ENCODE measurements at regions not wholly inside any gene's neighbourhood (a gene's known extent, or its start where the extent isn't known, plus 50 kb on each side); places are given as distances from the start of the nearest gene placed in this dataset.
"Not testable (repeated sequence)": the region's sequence is repeated elsewhere in the genome, so short reads cannot be mapped to it uniquely, and the experiment has no call there.

GRCh38 chr13:78060966-78061365, 142.3 kb upstream of the EDNRB start:
- DNase-seq, result no peak

DNA sequence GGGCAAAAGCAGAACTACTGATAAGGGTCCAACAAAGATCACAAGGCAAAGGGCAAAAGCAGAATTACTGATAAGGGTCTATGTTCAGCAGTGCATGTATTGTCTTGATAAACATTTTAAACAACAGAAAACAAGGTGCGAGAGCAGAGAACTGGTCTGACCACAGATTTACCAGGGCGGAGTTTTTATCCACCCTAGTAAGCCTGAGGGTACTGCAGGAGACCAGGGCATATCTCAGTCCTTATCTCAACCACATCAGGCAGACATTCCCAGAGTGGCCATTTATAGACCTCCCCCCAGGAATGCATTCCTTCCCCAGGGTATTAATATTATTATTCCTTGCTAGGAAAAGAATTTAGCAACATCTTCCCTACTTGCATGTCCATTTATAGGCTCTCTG, 138.2 kb upstream of the EDNRB start:
- not testable (repeated sequence) for DNase-seq

- no peak for DNase-seq
Measured at GRCh38 chr13:78054157-78054556, 135.5 kb upstream of the EDNRB start.

DNA sequence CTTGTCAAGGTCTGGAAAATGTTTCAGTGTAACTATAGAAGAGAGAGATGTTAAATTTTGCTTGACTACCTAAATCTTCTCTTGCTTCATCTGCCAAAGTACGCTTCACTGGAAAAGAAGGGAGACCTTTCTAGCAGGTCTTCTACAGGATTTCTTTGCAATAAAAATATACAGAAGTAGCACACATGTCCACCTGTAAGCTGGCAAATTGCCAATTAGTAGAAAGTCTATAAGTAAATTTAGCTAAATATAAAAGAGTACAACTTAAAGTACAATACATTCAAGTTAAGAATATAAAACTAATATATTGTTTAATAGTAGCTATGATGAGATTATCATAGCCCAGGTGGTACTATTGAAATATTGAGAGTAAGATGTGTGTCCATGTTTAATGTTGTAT, 128.5 kb upstream of the EDNRB start:
- no peak for DNase-seq

- no peak for DNase-seq
Measured at GRCh38 chr13:78046331-78046730, 127.7 kb upstream of the EDNRB start.

DNA sequence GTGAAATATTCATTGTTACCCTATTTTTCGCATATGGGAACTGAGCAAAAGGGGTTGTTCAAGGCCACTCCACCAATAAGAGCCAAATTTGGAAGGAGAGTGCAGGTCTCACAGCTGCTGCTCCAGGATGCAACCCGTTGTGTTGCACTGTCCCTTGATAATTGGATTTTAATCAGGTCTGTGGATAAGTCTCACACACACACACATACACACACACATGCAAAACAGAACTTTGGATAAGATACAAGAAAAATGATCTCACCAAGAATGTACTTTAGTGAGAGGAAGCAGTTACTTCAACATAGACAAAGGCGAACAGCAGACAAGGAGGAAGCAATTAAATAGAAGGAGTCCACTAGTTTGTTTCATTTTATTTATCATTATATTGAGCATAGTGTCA, 127.3 kb upstream of the EDNRB start:
- DNase-seq, result no peak

GRCh38 chr13:78041366-78041765, 122.7 kb upstream of the EDNRB start:
- DNase-seq, result not testable (repeated sequence)

DNA sequence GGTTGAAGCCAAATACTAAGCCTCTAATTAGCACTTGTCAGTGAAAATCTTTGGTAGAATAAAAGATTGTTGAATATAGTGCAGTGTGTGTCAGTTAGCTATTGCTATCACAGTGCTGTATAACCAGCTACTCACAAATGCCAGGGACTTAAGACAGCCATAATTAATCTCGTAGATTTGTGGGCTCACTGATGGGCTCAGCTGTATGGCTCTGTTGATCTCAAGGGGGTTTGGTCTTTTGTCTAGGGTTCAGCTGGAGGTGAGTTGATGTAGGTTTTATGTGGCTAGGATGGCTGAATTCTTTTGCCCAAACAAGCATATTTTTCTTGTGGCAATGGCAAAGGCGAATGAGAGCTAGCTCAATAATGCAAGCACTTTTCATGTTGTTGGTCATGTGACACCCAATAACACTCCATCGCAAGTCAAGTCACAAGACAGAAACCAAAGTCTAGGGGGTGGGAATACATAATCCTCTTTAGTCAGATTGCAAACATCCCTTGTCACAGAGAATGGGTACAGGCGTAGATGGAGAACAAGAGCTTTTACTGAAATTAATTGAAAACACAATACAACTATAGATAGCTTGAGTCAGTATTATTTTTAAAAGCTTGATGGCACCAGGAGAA, 121.7 kb upstream of the EDNRB start:
- no peak for DNase-seq

DNA sequence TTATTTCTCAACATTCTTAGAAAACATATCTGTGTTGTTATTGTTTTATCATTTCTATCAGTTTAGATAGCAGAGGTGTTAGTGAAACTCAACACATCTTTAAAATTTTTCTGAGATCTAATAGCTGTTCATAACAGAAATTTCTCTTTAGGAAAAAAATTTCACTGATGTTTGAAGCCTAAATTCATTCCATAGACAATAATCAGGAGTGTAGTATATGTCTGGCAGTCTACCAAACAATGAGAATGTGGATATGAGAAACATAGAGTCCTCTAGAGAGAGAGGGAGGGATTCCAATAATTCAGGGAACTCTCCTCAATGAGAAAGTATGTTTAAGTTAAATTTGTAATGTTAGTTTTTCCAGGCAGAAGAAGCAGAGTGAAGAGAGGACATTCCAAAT, 118.2 kb upstream of the EDNRB start:
- DNase-seq, result no peak

DNA sequence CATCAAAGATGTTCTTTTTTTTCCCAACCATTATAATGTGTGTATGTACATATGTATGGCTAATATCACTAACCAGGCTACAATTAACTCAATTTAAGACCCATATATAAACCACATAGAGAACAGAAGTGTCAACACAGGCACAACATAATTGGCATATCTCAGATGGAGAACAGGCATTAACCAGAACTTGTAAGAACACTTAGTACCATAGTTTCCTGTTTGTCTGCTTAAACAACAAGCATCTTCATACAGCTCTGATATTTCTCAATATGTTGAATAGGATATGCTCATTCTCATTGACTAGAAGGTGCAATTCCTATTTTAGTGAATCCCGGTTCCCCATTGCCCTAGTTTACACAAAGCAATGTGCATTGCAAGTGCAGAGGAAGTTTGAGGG, 116.9 kb upstream of the EDNRB start:
- DNase-seq, result no peak

DNA sequence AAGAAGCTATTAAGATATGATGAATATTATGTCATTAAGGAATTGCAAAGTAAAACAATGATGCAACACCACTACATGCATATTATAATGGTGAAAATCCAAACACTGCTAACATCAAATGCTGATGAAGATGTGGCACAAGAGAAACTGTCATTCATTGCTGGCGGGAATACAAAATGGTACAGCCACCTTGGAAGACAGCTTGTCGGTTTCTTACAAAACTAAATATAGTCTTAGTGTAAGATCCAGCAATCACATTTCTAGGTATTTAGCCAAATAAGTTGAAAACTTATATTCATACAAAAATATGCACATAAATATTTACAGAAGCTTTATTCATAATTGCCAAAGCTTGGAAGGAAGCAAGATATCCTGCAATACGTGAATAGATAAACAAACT, 114.9 kb upstream of the EDNRB start:
- no peak for DNase-seq

DNA sequence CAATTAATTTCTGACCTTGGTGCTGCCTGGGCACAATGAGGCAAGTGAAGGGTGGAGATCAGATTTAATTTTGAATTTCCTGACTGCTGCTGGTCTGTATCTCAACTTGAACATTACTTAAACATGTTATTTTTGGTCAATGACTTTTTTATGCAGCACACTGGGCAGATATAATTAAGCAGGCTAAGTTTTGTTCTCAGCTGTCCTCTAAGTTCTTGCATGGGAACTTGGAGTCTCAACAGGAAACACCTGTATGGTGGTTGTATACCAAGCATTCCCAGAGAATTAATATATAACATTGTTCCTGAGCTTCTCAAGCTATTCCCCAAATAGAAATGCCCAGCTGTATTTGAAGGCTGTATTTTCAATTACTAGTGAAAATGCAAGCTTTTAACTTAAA, 113.5 kb upstream of the EDNRB start:
- DNase-seq, result no peak

- DNase-seq, result no peak
Measured at GRCh38 chr13:78030341-78030896, 111.8 kb upstream of the EDNRB start.

- no peak for DNase-seq
Measured at GRCh38 chr13:78029901-78030300, 111.3 kb upstream of the EDNRB start.

DNA sequence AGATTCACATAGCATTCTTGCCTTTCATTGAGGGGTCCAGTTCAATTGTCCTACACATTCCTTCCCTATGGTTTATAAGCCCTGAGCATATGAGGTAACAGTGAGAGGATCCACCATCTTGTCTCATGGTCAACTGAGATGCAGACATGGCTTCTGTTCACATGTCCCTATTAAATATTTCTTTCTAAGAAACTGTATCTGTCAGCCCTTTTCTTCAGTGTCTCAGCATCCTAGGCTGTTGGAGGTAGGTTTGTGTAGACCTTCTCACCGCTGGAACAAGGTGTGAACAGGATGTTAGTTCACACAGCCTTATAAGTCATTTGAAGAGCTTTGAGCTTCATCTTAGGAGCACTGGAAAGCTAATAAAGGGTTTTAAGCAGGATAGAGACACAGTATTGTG, 110.3 kb upstream of the EDNRB start:
- DNase-seq, result no peak

DNA sequence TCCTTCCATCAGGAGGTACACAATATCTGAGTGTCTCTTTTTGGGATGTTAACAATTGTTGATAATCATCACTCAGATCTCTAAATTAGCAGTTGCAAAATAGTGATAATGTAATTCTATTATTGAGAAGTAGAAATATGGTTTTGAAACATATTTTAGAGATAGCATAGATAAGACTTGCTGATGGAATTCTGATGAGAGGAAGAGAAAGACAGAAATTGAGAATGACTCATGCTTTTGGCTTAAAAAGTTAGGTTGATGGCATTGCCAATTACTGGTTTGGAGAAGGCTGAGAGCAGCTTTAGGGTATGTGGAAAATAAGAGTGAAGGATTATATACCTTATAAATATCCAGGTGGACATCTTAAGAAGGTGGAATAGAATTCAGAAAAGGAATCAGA, 106.4 kb upstream of the EDNRB start:
- no peak for DNase-seq

DNA sequence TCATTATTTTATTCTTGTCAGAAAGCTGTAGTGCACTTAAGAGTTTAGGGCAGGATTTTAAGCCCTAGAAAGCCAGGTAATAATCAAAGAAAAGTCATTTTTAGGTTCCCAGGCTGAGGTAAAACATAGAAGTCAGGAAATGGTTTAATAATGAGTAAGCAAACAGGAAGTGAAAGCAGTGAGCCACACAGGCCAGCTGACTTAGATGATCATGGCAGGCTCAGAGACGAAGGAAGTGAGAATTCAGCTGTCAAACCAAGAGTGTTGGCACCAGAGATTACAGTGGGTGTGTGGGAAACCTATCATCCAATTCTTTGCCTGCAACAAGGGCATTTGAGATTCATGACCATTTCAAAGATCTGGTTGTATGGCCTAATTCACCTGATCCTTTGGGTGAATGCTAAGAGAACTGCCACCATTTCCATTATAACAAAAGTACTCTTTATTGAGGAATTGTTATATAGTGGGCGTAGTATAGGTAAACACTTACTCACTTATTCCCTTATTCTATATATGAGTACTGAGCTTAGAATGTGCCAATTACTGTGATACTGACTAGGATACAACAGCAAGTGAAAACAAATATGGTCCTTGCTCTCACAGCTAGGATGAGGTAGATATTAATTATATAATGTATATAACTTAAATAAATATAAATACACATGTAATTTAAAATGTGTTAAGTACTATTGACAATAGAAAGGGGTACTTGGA, 103.7 kb upstream of the EDNRB start:
- DNase-seq, result no peak

- no peak for DNase-seq
Measured at GRCh38 chr13:78020861-78021260, 102.2 kb upstream of the EDNRB start.

DNA sequence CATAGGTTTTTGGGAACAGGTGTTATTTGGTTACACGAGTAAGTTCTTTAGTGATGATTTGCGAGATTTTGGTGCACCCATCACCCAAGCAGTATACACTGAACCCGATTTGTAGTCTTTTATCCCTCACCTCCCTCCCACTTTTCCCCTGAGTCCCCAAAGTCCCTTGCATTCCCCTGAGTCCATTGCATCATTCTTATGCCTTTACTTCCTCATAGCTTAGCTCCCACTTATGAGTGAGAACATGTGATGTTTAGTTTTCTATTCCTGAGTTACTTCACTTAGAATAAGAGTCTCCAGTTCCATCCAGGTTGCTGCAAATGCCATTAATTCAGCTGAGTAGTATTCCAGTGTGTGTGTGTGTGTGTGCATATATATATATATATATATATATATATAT, 97.2 kb upstream of the EDNRB start:
- DNase-seq, result no peak

GRCh38 chr13:78012046-78012445, 93.4 kb upstream of the EDNRB start:
- DNase-seq, result no peak

DNA sequence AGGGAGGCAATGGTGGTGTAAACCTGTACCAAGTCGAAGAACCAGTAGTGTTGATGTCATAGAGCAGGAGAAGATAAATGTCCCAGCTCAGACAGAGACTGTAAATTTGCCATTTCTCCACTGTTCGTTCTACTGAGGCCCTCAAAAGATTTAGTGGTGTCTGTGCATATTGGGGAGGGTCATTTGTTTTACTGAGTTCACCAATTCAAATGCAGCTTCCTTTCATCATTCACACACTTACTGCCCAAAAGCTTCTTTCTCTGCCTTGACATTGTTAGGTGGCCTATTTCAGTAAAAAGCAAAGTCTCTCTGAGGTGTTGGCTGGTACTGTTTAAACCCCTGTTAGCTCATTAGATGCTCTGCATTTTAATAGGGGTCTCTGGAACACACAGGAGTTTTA, 86.2 kb upstream of the EDNRB start:
- DNase-seq, result no peak

DNA sequence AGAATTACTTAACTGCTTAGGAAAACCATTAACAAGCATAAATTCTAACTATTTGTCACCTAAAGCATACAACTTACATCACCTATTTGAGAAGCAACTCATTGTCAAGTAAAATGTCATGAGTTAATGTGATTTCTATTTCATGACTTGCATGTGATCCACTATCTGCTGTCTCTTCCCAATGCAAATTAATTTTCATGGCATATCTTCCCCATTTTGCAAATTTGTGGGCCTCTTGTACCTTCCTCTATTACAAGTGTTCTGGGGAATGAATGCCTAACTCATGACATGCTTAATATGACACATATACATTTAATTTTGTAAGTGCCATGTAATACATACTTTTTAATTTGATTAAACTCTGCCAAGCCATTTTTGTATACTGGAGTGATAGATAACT, 81.1 kb upstream of the EDNRB start:
- no peak for DNase-seq

- no peak for DNase-seq
Measured at GRCh38 chr13:77994166-77994565, 75.5 kb upstream of the EDNRB start.

DNA sequence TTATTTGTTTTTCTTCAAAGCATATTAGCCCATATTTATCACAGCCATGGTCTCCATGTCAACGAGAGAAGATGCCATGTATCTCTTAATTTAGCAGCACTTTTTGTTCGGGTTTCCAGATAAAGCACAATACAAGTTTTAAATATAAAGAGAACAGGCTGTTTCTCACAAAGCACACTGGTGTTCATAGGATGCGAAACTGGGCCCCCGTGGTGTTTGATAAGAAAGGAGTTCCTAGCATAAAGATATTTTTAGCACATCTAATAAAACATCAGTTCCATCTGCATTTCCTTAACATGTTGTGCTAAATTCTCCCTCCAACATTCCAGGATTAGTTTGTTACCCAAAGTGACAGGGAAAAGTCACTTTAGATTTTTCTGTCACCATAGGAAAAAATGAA, 72.4 kb upstream of the EDNRB start:
- no peak for DNase-seq

GRCh38 chr13:77989281-77989680, 70.7 kb upstream of the EDNRB start:
- no peak for DNase-seq
